Left lung (tissue), 4 donors: ENCODE measurements at regions not wholly inside any gene's neighbourhood (a gene's known extent, or its start where the extent isn't known, plus 50 kb on each side); places are given as distances from the start of the nearest gene placed in this dataset.

Source experiments
- ATAC-seq: fragments of 200-7000 bp; cut with Tn5 transposase; one replicate; pipeline ENCODE4 v1.9.1; 2020; ENCODE audit warnings: moderate library complexity
- DNase-seq, 4 donors: peaks; one replicate each; pipeline ENCODE4 v3.0.0-alpha.2; 2013 to 2020
- H3K27ac ChIP-seq, 2 donors: fragments of 200-600 bp; sonication (generic) in 1 of 2; one replicate each; pipeline versions ENCODE4 v1.5.0 to v1.8.0; 2020 to 2021
- H3K27me3 ChIP-seq, 2 donors: fragments of 200-600 bp; sonication (generic) in 1 of 2; one replicate each; pipeline versions ENCODE4 v1.5.0 to v1.8.0; 2020 to 2021
- H3K36me3 ChIP-seq, 2 donors: fragments of 200-600 bp; sonication (generic) in 1 of 2; one replicate each; pipeline versions ENCODE4 v1.5.0 to v1.8.0; 2020 to 2021
- H3K4me1 ChIP-seq, 2 donors: fragments of 200-600 bp; one replicate each; pipeline ENCODE4 v1.8.0; 2021
- H3K4me3 ChIP-seq, 2 donors: fragments of 200-600 bp; sonication (generic) in 1 of 2; one replicate each; pipeline versions ENCODE4 v1.5.0 to v1.8.0; 2020 to 2021; ENCODE audit warnings: mild to moderate bottlenecking in 1 of 2
- H3K9me3 ChIP-seq, 2 donors: fragments of 200-600 bp; sonication (generic) in 1 of 2; one replicate each; pipeline versions ENCODE4 v1.5.0 to v1.8.0; 2020 to 2021
- intact Hi-C, 2 donors: fragments of 100-400 bp; cut with DNase I; formaldehyde crosslinking; loops; one replicate each; pipeline versions ENCODE4 v1.11.2 to v1.14.2; 2022
- TF ChIP-seq, protein P1 (sequence below), 2 donors: fragments of 200-600 bp; sonication (generic) in 1 of 2; IDR thresholded peaks; one replicate each; pipeline versions ENCODE4 v1.5.0 to v1.8.0; 2021; ENCODE audit warnings: antibody characterized with exemption in 2 of 2
- donor health status: DM: no; HTN: yes; CAD: no.
- donor health status: DM: no; HTN: no; CAD: no.

DNA sequence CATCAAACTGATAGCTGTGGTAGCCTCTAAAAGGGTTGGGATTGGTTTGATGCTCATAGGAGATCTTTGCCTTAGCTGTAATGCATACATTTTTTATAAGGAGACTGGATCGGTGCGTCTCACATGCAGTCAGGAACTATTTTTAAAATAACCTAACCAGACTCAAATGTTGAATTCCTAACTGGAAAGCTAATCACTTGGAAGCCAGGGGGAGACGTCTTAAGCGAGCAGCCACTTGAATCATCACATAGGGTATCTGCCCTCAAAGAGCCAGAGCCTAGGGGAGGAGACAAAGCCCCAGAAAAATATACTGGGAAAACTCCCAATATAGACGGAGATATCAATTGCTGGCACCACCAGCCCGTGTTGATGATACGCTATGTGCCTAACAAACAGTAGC, 61.7 kb upstream of the PUM1 start:
- Histone ChIP-seq H3K27ac (no peak overlapping the region), H3K4me3 (no peak overlapping the region), H3K4me1 (no peaks in the 10 kb centered on the region), H3K27me3 (no peaks in the 10 kb centered on the region), H3K36me3 (no peaks in the 10 kb centered on the region), H3K9me3 (no peaks in the 10 kb centered on the region)
- TF ChIP-seq, protein P1, sequence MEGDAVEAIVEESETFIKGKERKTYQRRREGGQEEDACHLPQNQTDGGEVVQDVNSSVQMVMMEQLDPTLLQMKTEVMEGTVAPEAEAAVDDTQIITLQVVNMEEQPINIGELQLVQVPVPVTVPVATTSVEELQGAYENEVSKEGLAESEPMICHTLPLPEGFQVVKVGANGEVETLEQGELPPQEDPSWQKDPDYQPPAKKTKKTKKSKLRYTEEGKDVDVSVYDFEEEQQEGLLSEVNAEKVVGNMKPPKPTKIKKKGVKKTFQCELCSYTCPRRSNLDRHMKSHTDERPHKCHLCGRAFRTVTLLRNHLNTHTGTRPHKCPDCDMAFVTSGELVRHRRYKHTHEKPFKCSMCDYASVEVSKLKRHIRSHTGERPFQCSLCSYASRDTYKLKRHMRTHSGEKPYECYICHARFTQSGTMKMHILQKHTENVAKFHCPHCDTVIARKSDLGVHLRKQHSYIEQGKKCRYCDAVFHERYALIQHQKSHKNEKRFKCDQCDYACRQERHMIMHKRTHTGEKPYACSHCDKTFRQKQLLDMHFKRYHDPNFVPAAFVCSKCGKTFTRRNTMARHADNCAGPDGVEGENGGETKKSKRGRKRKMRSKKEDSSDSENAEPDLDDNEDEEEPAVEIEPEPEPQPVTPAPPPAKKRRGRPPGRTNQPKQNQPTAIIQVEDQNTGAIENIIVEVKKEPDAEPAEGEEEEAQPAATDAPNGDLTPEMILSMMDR (IDR thresholded peaks at IDR 0.05), result no peak
- intact Hi-C loops, result no loop called here
- ATAC-seq (no peak), DNase-seq (no peak)

GRCh38 chr1:31122741-31123140, 57.2 kb upstream of the PUM1 start:
- Histone ChIP-seq H3K36me3 (no peaks in the 10 kb centered on the region), H3K4me1 (no peaks in the 10 kb centered on the region), H3K27ac (peak overlapping the region in 1 of 2 donors; percentile 5), H3K27me3 (no peaks in the 10 kb centered on the region), H3K4me3 (no peak overlapping the region), H3K9me3 (no peaks in the 10 kb centered on the region)
- ATAC-seq, result peak; percentile 49
- intact Hi-C loops, result no loop called here
- peak in 1 of 4 donors; percentile 41 for DNase-seq
- TF ChIP-seq, protein P1 (IDR thresholded peaks at IDR 0.05), result no peak

DNA sequence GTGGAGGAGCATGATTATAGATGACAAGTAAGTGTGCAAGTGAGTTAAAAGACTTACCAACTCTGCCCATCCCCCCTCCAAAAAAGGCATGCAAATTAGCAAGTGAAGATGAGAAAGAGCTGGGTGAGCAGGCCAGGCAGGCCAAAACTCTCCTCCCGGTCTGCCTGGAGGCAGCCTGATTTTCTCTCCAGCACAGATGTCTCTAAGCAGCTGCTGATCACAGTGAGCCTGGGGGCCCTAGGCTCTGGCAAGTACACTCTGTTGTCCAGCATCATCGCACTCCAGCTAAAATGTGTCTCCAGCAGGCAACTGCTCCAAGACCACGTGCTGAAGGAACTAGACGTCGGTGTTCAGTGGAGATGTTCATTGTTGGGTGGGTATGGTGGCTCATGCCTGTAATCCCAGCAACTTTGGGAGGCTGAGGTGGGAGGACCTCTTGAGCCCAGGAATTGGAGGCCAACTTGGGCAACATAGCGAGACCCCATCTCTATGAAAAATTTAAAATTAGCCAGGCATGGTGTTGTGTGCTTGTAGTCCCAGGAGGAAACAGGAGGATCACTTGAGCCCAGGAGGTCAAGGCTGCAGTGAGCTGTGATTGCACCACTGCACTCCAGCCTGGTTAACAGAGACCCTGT, 56.7 kb upstream of the PUM1 start:
- Histone ChIP-seq H3K36me3 (no peaks in the 10 kb centered on the region), H3K9me3 (no peaks in the 10 kb centered on the region), H3K4me1 (no peaks in the 10 kb centered on the region), H3K27ac (peak overlapping the region in 1 of 2 donors; percentile 5), H3K27me3 (no peaks in the 10 kb centered on the region), H3K4me3 (no peak overlapping the region)
- TF ChIP-seq, protein P1 (IDR thresholded peaks at IDR 0.05), result no peak
- no peak for ATAC-seq
- DNase-seq, result peak in 1 of 4 donors; percentile 44
- intact Hi-C loops, result no loop called here

DNA sequence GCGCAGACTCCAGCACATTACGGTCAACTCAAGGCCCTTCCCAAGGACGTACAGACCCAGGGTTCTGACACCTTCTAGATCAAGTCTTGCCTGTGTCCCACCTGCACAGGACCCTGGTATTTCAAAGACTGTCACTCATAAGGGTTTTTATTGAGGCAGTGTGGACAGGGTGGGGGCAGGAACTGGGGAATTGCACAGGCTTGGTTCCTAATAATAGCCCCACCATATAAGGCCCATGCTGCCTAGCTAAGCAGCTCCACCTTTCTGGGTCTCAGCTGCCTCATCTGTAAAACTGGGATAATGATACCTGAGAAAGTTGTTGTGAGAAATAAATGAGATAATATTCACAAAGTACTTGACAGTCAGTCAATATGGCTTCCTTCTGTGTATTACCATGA, 55.3 kb upstream of the PUM1 start:
- Histone ChIP-seq H3K9me3 (no peaks in the 10 kb centered on the region), H3K36me3 (no peaks in the 10 kb centered on the region), H3K27me3 (no peaks in the 10 kb centered on the region), H3K4me3 (no peak overlapping the region), H3K27ac (no peak overlapping the region), H3K4me1 (no peaks in the 10 kb centered on the region)
- ATAC-seq, result no peak
- intact Hi-C loops, result no loop called here
- TF ChIP-seq, protein P1 (IDR thresholded peaks at IDR 0.05), result no peak
- DNase-seq, result no peak

GRCh38 chr1:31116022-31116421, 50.5 kb upstream of the PUM1 start:
- no peak overlapping the region for H3K4me3 ChIP-seq
- no peak overlapping the region for H3K27ac ChIP-seq
- peaks cover 5 to 8% of the 10 kb centered on the region in 2 donors for H3K4me1 ChIP-seq
- H3K36me3 ChIP-seq, result no peaks in the 10 kb centered on the region
- DNase-seq (no peak), ATAC-seq (no peak)
- H3K9me3 ChIP-seq, result no peaks in the 10 kb centered on the region
- no peaks in the 10 kb centered on the region for H3K27me3 ChIP-seq
- intact Hi-C loops, result no loop called here
- TF ChIP-seq, protein P1 (IDR thresholded peaks at IDR 0.05), result no peak
